ENCODE measurements at regions not wholly inside any gene's neighbourhood (a gene's known extent, or its start where the extent isn't known, plus 50 kb on each side); places are given as distances from the start of the nearest gene placed in this dataset.

DNA sequence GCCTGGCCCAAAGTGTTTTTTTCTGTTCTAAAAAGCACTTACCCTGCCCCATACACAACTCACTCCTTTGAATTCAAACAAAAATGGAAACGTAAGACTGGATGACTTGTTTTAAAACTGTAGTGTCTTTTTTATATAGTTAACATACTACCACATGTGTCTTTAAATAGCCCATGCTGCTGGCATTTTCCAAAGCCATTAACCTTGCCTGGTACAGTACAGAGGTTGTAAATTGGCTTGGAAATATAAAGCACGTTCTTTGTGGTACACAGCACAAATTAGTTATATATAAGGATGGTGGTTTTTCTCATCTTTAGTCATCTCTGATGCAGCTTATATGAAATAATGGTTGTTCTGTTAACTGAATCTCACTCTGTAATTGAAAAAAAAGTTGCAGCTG, 519.7 kb upstream of the ZNF608 start:
- FAIRE-seq (no peak), ATAC-seq (no peak), DNase-seq (ENCODE audit: low read depth, low spot score) (no peak)
- intact Hi-C loops (cut with micrococcal nuclease; ENCODE audit: unreplicated experiment) (no loop called here), in situ Hi-C loops (cut with MboI) (no loop called here)
- RAD21 ChIA-PET (ENCODE audit: unreplicated experiment): no interaction called here
- H2AFZ ChIP-seq (ENCODE audit: control insufficient read depth, low read depth, low read length): no peak overlapping the region
- WGBS (ENCODE audit: insufficient coverage, insufficient replicate concordance, low lambda C conversion rate, missing lambda C conversion rate): 12% methylated on average over 2 of the region's 2 CpGs
- H3K79me2 ChIP-seq (ENCODE audit: control insufficient read depth, insufficient read depth, low read length): no peaks in the 10 kb centered on the region
- no peak overlapping the region for H3K9ac ChIP-seq (ENCODE audit: control insufficient read depth, insufficient read depth, low read length)
- BruUV-seq (replicated peaks): no TSS peak
- POLR2A ChIA-PET: no interaction called here
- CTCF ChIA-PET: no interaction called here
- no peaks in the 10 kb centered on the region for H4K20me1 ChIP-seq (ENCODE audit: control insufficient read depth, insufficient read depth)
- H3K4me1 ChIP-seq (ENCODE audit: control insufficient read depth, insufficient read depth, low read length): no peaks in the 10 kb centered on the region
- TF ChIP-seq, protein P1, sequence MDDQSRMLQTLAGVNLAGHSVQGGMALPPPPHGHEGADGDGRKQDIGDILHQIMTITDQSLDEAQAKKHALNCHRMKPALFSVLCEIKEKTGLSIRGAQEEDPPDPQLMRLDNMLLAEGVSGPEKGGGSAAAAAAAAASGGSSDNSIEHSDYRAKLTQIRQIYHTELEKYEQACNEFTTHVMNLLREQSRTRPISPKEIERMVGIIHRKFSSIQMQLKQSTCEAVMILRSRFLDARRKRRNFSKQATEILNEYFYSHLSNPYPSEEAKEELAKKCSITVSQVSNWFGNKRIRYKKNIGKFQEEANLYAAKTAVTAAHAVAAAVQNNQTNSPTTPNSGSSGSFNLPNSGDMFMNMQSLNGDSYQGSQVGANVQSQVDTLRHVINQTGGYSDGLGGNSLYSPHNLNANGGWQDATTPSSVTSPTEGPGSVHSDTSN (IDR thresholded peaks at IDR 0.05; ENCODE audit: insufficient replicate concordance, low read depth, low read length): no peak
- TF ChIP-seq NFYB (IDR thresholded peaks at IDR 0.05; ENCODE audit: insufficient read depth, low read depth, low read length) (no peak), MXI1 (IDR thresholded peaks at IDR 0.05; ENCODE audit: low read depth, low read length) (no peak)
- H3K4me2 ChIP-seq (ENCODE audit: control insufficient read depth, insufficient read depth): no peak overlapping the region
- no peak overlapping the region for H3K27ac ChIP-seq (ENCODE audit: control insufficient read depth, insufficient read depth)
- no peaks in the 10 kb centered on the region for H3K36me3 ChIP-seq (ENCODE audit: control insufficient read depth in 2 of 2, insufficient read depth in 2 of 2, low read length in 1 of 2)
- no peaks in the 10 kb centered on the region for H3K27me3 ChIP-seq (replicated peaks in 1 of 2; ENCODE audit: control insufficient read depth in 2 of 2, insufficient read depth in 2 of 2, low read length in 1 of 2)
- H3K4me3 ChIP-seq: no peak overlapping the region
- SMC1A ChIA-PET (ENCODE audit: uncharacterized antibody, unreplicated experiment): interaction anchor here (1.4 kb wide), 1 partner anchor 9 kb away, joined by 5 read pairs; no protein-coding TSS in a partner anchor
- H3K9me3 ChIP-seq (replicated peaks; ENCODE audit: control insufficient read depth, insufficient read depth, low read length): no peaks in the 10 kb centered on the region

DNA sequence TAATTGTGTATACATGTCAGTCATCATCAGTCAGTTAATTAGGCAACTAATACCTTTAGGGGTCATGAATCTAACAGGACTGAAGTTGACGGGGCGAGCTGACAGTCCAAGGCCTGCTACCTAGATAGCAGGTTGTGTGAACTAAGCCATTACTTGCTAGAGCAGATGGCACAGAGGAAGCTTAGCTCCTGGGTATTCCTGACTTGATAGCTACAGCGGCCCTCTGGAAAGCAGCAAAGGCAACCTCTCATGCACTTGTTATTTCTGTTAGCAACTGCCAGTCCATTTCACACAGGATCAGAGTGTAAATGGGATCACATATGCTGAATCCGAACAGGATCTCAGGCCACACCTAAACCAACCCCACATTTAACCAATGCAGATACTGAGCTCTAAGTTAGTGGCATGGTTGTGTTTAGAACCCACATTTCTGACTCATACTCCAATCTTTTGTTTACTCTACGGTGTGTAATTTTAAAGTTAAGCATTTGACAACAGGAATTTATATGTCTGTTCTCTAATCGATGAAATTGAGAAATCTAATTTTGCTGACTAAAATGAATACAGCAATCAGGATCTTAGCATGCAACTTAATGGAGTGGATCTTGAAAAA, 521.3 kb upstream of the ZNF608 start:
- no peak overlapping the region for H3K4me2 ChIP-seq (ENCODE audit: control insufficient read depth, insufficient read depth)
- no peak overlapping the region for H3K9ac ChIP-seq (ENCODE audit: control insufficient read depth, insufficient read depth, low read length)
- no peaks in the 10 kb centered on the region for H3K9me3 ChIP-seq (replicated peaks; ENCODE audit: control insufficient read depth, insufficient read depth, low read length)
- no peaks in the 10 kb centered on the region for H3K27me3 ChIP-seq (replicated peaks in 1 of 2; ENCODE audit: control insufficient read depth in 2 of 2, insufficient read depth in 2 of 2, low read length in 1 of 2)
- ChIA-PET SMC1A (ENCODE audit: uncharacterized antibody, unreplicated experiment) (no interaction called here), POLR2A (interaction anchor here (0.6 to 1.3 kb wide), 2 partner anchors 9 to 879 kb away, joined by 3 to 5 read pairs; no protein-coding TSS in a partner anchor), RAD21 (ENCODE audit: unreplicated experiment) (no interaction called here), CTCF (no interaction called here)
- no peaks in the 10 kb centered on the region for H3K36me3 ChIP-seq (ENCODE audit: control insufficient read depth in 2 of 2, insufficient read depth in 2 of 2, low read length in 1 of 2)
- WGBS (ENCODE audit: insufficient coverage, insufficient replicate concordance, low lambda C conversion rate, missing lambda C conversion rate): 45% methylated on average over 6 of the region's 6 CpGs
- H2AFZ ChIP-seq (ENCODE audit: control insufficient read depth, low read depth, low read length): no peak overlapping the region
- FAIRE-seq (no peak), ATAC-seq (no peak), DNase-seq (ENCODE audit: low read depth, low spot score) (no peak)
- no peaks in the 10 kb centered on the region for H3K79me2 ChIP-seq (ENCODE audit: control insufficient read depth, insufficient read depth, low read length)
- no peak overlapping the region for H3K27ac ChIP-seq (ENCODE audit: control insufficient read depth, insufficient read depth)
- intact Hi-C loops (cut with micrococcal nuclease; ENCODE audit: unreplicated experiment) (no loop called here), in situ Hi-C loops (cut with MboI) (no loop called here)
- BruUV-seq (replicated peaks): no TSS peak
- no peaks in the 10 kb centered on the region for H3K4me1 ChIP-seq (ENCODE audit: control insufficient read depth, insufficient read depth, low read length)
- H3K4me3 ChIP-seq: no peak overlapping the region
- H4K20me1 ChIP-seq (ENCODE audit: control insufficient read depth, insufficient read depth): no peaks in the 10 kb centered on the region
- TF ChIP-seq, protein P2, sequence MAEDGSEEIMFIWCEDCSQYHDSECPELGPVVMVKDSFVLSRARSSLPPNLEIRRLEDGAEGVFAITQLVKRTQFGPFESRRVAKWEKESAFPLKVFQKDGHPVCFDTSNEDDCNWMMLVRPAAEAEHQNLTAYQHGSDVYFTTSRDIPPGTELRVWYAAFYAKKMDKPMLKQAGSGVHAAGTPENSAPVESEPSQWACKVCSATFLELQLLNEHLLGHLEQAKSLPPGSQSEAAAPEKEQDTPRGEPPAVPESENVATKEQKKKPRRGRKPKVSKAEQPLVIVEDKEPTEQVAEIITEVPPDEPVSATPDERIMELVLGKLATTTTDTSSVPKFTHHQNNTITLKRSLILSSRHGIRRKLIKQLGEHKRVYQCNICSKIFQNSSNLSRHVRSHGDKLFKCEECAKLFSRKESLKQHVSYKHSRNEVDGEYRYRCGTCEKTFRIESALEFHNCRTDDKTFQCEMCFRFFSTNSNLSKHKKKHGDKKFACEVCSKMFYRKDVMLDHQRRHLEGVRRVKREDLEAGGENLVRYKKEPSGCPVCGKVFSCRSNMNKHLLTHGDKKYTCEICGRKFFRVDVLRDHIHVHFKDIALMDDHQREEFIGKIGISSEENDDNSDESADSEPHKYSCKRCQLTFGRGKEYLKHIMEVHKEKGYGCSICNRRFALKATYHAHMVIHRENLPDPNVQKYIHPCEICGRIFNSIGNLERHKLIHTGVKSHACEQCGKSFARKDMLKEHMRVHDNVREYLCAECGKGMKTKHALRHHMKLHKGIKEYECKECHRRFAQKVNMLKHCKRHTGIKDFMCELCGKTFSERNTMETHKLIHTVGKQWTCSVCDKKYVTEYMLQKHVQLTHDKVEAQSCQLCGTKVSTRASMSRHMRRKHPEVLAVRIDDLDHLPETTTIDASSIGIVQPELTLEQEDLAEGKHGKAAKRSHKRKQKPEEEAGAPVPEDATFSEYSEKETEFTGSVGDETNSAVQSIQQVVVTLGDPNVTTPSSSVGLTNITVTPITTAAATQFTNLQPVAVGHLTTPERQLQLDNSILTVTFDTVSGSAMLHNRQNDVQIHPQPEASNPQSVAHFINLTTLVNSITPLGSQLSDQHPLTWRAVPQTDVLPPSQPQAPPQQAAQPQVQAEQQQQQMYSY (CRISPR knock-in tag; IDR thresholded peaks at IDR 0.05): no peak
- TF ChIP-seq TCF3 (IDR thresholded peaks at IDR 0.05; ENCODE audit: borderline replicate concordance, insufficient read depth, low read depth, low read length) (no peak), STAT1 (conservative IDR thresholded peaks at IDR 0.05) (no peak), NRF1 (conservative IDR thresholded peaks at IDR 0.05; ENCODE audit: low read depth, low read length) (no peak), KDM1A (IDR thresholded peaks at IDR 0.05; ENCODE audit: borderline replicate concordance) (no peak), EED (IDR thresholded peaks at IDR 0.05; ENCODE audit: low read depth) (no peak), ESRRA (IDR thresholded peaks at IDR 0.05; ENCODE audit: low read length) (no peak)
- TF ChIP-seq, protein P3, sequence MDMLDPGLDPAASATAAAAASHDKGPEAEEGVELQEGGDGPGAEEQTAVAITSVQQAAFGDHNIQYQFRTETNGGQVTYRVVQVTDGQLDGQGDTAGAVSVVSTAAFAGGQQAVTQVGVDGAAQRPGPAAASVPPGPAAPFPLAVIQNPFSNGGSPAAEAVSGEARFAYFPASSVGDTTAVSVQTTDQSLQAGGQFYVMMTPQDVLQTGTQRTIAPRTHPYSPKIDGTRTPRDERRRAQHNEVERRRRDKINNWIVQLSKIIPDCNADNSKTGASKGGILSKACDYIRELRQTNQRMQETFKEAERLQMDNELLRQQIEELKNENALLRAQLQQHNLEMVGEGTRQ (IDR thresholded peaks at IDR 0.05; ENCODE audit: borderline replicate concordance, low read depth, low read length): no peak

Measured in GM12878 (cell line).